CD14-positive monocyte (primary cell): ENCODE measurements at regions not wholly inside any gene's neighbourhood (a gene's known extent, or its start where the extent isn't known, plus 50 kb on each side); places are given as distances from the start of the nearest gene placed in this dataset.

Experiments used
- DNase-seq, 3 donors: peaks; one replicate each; pipeline ENCODE4 v3.0.0-alpha.2; 2011 to 2022
- H2AFZ ChIP-seq: 2 replicates; pipeline ENCODE4 v1.6.0; 2012; ENCODE audit warnings: mild to moderate bottlenecking, low read depth, low read length, inconsistent platforms; ENCODE audit not compliant: insufficient read depth, poor library complexity, severe bottlenecking
- H3K27ac ChIP-seq, 2 donors: 1 replicate in 1 of 2; 2 replicates in 1 of 2; pipeline ENCODE4 v1.5.1; 2012 to 2013; ENCODE audit warnings: low read length in 2 of 2, control low read depth in 1 of 2, inconsistent platforms in 1 of 2, low read depth in 1 of 2, mild to moderate bottlenecking in 1 of 2
- H3K27me3 ChIP-seq, 2 donors: one replicate each; pipeline versions ENCODE4 v1.6.0 to v1.6.1; 2011 to 2013; ENCODE audit warnings: low read length in 2 of 2; ENCODE audit not compliant: control insufficient read depth in 2 of 2, insufficient read depth in 2 of 2
- H3K36me3 ChIP-seq, 2 donors: replicated peaks in 1 of 2; 1 replicate in 1 of 2; 2 replicates in 1 of 2; pipeline versions ENCODE4 v1.5.1 to v1.6.1; 2012 to 2013; ENCODE audit warnings: low read length in 2 of 2, control low read depth in 1 of 2, inconsistent platforms in 1 of 2, mild to moderate bottlenecking in 1 of 2; ENCODE audit not compliant: insufficient read depth in 2 of 2, control insufficient read depth in 1 of 2
- H3K4me1 ChIP-seq, 2 donors: 1 replicate in 1 of 2; 2 replicates in 1 of 2; pipeline versions ENCODE4 v1.5.1 to v1.6.1; 2012 to 2013; ENCODE audit warnings: low read length in 2 of 2, control low read depth in 1 of 2, inconsistent platforms in 1 of 2, mild to moderate bottlenecking in 1 of 2, moderate library complexity in 1 of 2; ENCODE audit not compliant: insufficient read depth in 2 of 2, control insufficient read depth in 1 of 2
- H3K4me2 ChIP-seq: replicated peaks from 2 replicates; pipeline ENCODE3; 2012; ENCODE audit warnings: low read length, moderate library complexity, mild to moderate bottlenecking; ENCODE audit not compliant: poor library complexity, severe bottlenecking; ENCODE audit errors: extremely low read depth
- H3K4me3 ChIP-seq, 3 experiments: fragments of 200-600 bp in 1 of 3; sonication (generic) in 1 of 3; replicated peaks in 1 of 3; 1 replicate in 2 of 3; 2 replicates in 1 of 3; pipeline ENCODE4 v1.5.1; 2011 to 2013; ENCODE audit warnings: low read length in 3 of 3, mild to moderate bottlenecking in 3 of 3, control low read depth in 2 of 3, low read depth in 2 of 3, inconsistent platforms in 1 of 3, moderate library complexity in 1 of 3
- H3K79me2 ChIP-seq: 2 replicates; pipeline ENCODE4 v1.6.0; 2012; ENCODE audit warnings: mild to moderate bottlenecking, control low read depth, inconsistent platforms, low read length, moderate library complexity; ENCODE audit not compliant: insufficient read depth
- H3K9ac ChIP-seq: 2 replicates; pipeline ENCODE4 v1.6.0; 2017; ENCODE audit warnings: low read length, mild to moderate bottlenecking; ENCODE audit not compliant: insufficient read depth, poor library complexity, severe bottlenecking
- H3K9me3 ChIP-seq, 2 donors: replicated peaks in 1 of 2; 1 replicate in 1 of 2; 2 replicates in 1 of 2; pipeline versions ENCODE4 v1.5.1 to v1.6.1; 2012 to 2013; ENCODE audit warnings: low read length in 2 of 2, control low read depth in 1 of 2; ENCODE audit not compliant: control insufficient read depth in 1 of 2, insufficient read depth in 1 of 2
- H4K20me1 ChIP-seq: 2 replicates; pipeline ENCODE4 v1.6.0; 2012; ENCODE audit warnings: mild to moderate bottlenecking, low read length, control low read depth, moderate library complexity; ENCODE audit not compliant: insufficient read depth
- H3K27ac Mint-ChIP-seq, 7 donors: one replicate each; pipeline ENCODE4 v1.8.0; 2020; ENCODE audit warnings: mild to moderate bottlenecking in 7 of 7, mixed read lengths in 7 of 7, moderate library complexity in 6 of 7, inconsistent platforms in 2 of 7
- H3K27me3 Mint-ChIP-seq, 3 donors: one replicate each; pipeline ENCODE4 v1.8.0; 2021 to 2022; ENCODE audit warnings: low read depth in 3 of 3, mild to moderate bottlenecking in 3 of 3, mixed read lengths in 3 of 3, moderate library complexity in 3 of 3, inconsistent platforms in 1 of 3
- H3K36me3 Mint-ChIP-seq, 2 donors: one replicate each; pipeline ENCODE4 v1.8.0; 2020; ENCODE audit warnings: mixed read lengths in 2 of 2, inconsistent platforms in 1 of 2, mild to moderate bottlenecking in 1 of 2
- H3K4me1 Mint-ChIP-seq: one replicate; pipeline ENCODE4 v1.8.0; 2020; ENCODE audit warnings: mild to moderate bottlenecking, mixed read lengths
- H3K4me3 Mint-ChIP-seq, 2 donors: one replicate each; pipeline ENCODE4 v1.8.0; 2020; ENCODE audit warnings: mild to moderate bottlenecking in 2 of 2, mixed read lengths in 2 of 2, moderate library complexity in 1 of 2
- H3K9me3 Mint-ChIP-seq, 7 donors: one replicate each; pipeline ENCODE4 v1.8.0; 2020 to 2022; ENCODE audit warnings: mixed read lengths in 7 of 7, mild to moderate bottlenecking in 6 of 7, moderate library complexity in 6 of 7, inconsistent platforms in 2 of 7
- WGBS: methylation state at CpG from one replicate; pipeline ENCODE4 v1.1.5; 2013; ENCODE audit warnings: missing lambda C conversion rate; ENCODE audit not compliant: insufficient coverage; 5-methylcytosine and 5-hydroxymethylcytosine counted together
- intact Hi-C, 2 donors: fragments of 100-400 bp; cut with micrococcal nuclease; formaldehyde crosslinking; loops; one replicate each; pipeline versions ENCODE4 v1.15.0 to v1.15.1; 2023
- TF ChIP-seq, protein P1 (sequence below): fragments of 200-600 bp; IDR thresholded peaks from one replicate; pipeline ENCODE4 v1.8.0; 2022; ENCODE audit warnings: antibody characterized with exemption, mild to moderate bottlenecking

GRCh38 chr13:93144031-93144430 lies 82.6 kb upstream of the GPC6 start:
- peaks cover 0 to 7% (median 4%) of the 10 kb centered on the region in 7 donors for H3K9me3 Mint-ChIP-seq
- no peak overlapping the region for H3K27ac Mint-ChIP-seq
- no CpG with 5 or more reads among the region's 4 CpGs for WGBS
- Histone ChIP-seq H3K4me2 (no peak overlapping the region), H3K4me1 (peaks cover 0 to 7% of the 10 kb centered on the region in 2 donors), H3K4me3 (no peak overlapping the region), H2AFZ (no peak overlapping the region), H4K20me1 (no peaks in the 10 kb centered on the region), H3K9me3 (no peaks in the 10 kb centered on the region), H3K36me3 (no peaks in the 10 kb centered on the region), H3K79me2 (no peaks in the 10 kb centered on the region), H3K27me3 (no peaks in the 10 kb centered on the region), H3K27ac (no peak overlapping the region), H3K9ac (no peak overlapping the region)
- no peaks in the 10 kb centered on the region for H3K27me3 Mint-ChIP-seq
- no peak for DNase-seq
- H3K4me3 Mint-ChIP-seq: no peak overlapping the region
- intact Hi-C loops: no loop called here
- TF ChIP-seq, protein P1, sequence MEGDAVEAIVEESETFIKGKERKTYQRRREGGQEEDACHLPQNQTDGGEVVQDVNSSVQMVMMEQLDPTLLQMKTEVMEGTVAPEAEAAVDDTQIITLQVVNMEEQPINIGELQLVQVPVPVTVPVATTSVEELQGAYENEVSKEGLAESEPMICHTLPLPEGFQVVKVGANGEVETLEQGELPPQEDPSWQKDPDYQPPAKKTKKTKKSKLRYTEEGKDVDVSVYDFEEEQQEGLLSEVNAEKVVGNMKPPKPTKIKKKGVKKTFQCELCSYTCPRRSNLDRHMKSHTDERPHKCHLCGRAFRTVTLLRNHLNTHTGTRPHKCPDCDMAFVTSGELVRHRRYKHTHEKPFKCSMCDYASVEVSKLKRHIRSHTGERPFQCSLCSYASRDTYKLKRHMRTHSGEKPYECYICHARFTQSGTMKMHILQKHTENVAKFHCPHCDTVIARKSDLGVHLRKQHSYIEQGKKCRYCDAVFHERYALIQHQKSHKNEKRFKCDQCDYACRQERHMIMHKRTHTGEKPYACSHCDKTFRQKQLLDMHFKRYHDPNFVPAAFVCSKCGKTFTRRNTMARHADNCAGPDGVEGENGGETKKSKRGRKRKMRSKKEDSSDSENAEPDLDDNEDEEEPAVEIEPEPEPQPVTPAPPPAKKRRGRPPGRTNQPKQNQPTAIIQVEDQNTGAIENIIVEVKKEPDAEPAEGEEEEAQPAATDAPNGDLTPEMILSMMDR: no peak
- H3K4me1 Mint-ChIP-seq: no peaks in the 10 kb centered on the region
- H3K36me3 Mint-ChIP-seq: no peaks in the 10 kb centered on the region

DNA sequence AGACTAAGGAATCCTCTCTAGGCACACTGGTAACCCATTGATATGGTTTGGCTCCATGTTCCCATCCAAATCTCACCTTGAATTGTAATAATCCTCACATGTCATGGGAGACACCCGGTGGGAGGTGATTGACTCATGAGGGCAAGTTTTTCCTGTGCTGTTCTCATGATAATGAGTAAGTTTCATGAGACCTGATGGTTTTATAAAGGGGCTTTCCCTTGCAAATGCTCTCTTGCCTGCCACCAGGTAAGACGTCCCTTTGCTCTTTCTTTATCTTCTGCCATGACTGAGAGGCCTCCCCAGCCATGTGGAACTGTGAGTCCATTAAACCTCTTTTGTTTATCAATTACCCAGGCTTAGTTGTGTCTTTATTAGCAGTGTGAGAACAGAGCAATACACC lies 81.4 kb upstream of the GPC6 start:
- Histone ChIP-seq H3K4me1 (peaks cover 0 to 7% of the 10 kb centered on the region in 2 donors), H2AFZ (no peak overlapping the region), H3K9me3 (no peaks in the 10 kb centered on the region), H3K36me3 (no peaks in the 10 kb centered on the region), H3K4me3 (no peak overlapping the region), H3K79me2 (no peaks in the 10 kb centered on the region), H3K27ac (no peak overlapping the region), H3K9ac (no peak overlapping the region), H4K20me1 (no peaks in the 10 kb centered on the region), H3K27me3 (no peaks in the 10 kb centered on the region), H3K4me2 (no peak overlapping the region)
- no peak overlapping the region for H3K27ac Mint-ChIP-seq
- H3K4me3 Mint-ChIP-seq: no peak overlapping the region
- DNase-seq: no peak
- no peaks in the 10 kb centered on the region for H3K36me3 Mint-ChIP-seq
- no CpG with 5 or more reads among the region's 2 CpGs for WGBS
- intact Hi-C loops: no loop called here
- H3K9me3 Mint-ChIP-seq: peaks cover 0 to 7% (median 5%) of the 10 kb centered on the region in 7 donors
- TF ChIP-seq, protein P1: no peak
- no peaks in the 10 kb centered on the region for H3K27me3 Mint-ChIP-seq
- H3K4me1 Mint-ChIP-seq: no peaks in the 10 kb centered on the region
